Suprapubic skin (tissue), 3 donors: ENCODE measurements at regions not wholly inside any gene's neighbourhood (a gene's known extent, or its start where the extent isn't known, plus 50 kb on each side); places are given as distances from the start of the nearest gene placed in this dataset.
"Not testable (repeated sequence)": the region's sequence is repeated elsewhere in the genome, so short reads cannot be mapped to it uniquely, and the experiment has no call there.

Experiments used
- EP300 ChIP-seq: sonication (generic); formaldehyde crosslinking; IDR thresholded peaks from one replicate; pipeline ENCODE4 v1.6.1; 2017; ENCODE audit warnings: antibody characterized with exemption
- TF ChIP-seq, protein P1 (sequence below), 2 donors: fragments of 200-600 bp in 1 of 2; fragments of 450-650 bp in 1 of 2; sonication (generic) in 1 of 2; IDR thresholded peaks; one replicate each; pipeline ENCODE4 v1.5.1; 2016 to 2019; ENCODE audit warnings: antibody characterized with exemption in 2 of 2, mild to moderate bottlenecking in 1 of 2, moderate library complexity in 1 of 2

DNA sequence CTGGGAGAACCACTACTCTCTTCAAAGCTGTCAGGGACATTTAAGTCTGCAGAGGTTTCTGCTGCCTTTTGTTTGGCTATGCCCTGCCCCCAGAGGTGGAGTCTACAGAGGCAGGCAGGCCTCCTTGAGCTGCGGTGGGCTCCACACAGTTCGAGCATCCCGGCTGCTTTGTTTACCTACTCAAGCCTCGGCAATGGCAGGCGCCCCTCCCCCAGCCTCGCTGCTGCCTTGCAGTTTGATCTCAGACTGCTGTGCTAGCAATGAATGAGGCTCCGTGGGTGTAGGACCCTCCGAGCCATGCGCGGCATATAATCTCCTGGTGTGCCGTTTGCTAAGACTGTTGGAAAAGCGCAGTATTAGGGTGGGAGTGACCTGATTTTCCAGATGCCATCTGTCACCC is 115.3 kb upstream of the WNT7A start:
- TF ChIP-seq EP300, result not testable (repeated sequence)
- TF ChIP-seq, protein P1, sequence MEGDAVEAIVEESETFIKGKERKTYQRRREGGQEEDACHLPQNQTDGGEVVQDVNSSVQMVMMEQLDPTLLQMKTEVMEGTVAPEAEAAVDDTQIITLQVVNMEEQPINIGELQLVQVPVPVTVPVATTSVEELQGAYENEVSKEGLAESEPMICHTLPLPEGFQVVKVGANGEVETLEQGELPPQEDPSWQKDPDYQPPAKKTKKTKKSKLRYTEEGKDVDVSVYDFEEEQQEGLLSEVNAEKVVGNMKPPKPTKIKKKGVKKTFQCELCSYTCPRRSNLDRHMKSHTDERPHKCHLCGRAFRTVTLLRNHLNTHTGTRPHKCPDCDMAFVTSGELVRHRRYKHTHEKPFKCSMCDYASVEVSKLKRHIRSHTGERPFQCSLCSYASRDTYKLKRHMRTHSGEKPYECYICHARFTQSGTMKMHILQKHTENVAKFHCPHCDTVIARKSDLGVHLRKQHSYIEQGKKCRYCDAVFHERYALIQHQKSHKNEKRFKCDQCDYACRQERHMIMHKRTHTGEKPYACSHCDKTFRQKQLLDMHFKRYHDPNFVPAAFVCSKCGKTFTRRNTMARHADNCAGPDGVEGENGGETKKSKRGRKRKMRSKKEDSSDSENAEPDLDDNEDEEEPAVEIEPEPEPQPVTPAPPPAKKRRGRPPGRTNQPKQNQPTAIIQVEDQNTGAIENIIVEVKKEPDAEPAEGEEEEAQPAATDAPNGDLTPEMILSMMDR (IDR thresholded peaks at IDR 0.05), result not testable (repeated sequence)
